HG02623 (cell line): ENCODE measurements at regions not wholly inside any gene's neighbourhood (a gene's known extent, or its start where the extent isn't known, plus 50 kb on each side); places are given as distances from the start of the nearest gene placed in this dataset.

ENCODE experiments used
- ATAC-seq: cut with Tn5 transposase; IDR thresholded peaks from one replicate; pipeline ENCODE4 v1.9.1; 2021; ENCODE audit warnings: moderate library complexity; ENCODE audit not compliant: unreplicated experiment

GRCh38 chr5:6806668-6807067, 93.4 kb downstream of the TENT4A start:
- ATAC-seq = no peak

- no peak for ATAC-seq
These were observed 95.2 kb downstream of the TENT4A start for GRCh38 chr5:6808462-6808861.

- ATAC-seq = no peak
These were observed 97.6 kb downstream of the TENT4A start for GRCh38 chr5:6810641-6811405.

GRCh38 chr5:6812091-6812490, 98.9 kb downstream of the TENT4A start:
- ATAC-seq = no peak

GRCh38 chr5:6812800-6813731, 99.8 kb downstream of the TENT4A start:
- ATAC-seq = no peak

GRCh38 chr5:6814816-6815215, 101.6 kb downstream of the TENT4A start:
- ATAC-seq = no peak

- ATAC-seq = no peak
These were observed 105.6 kb downstream of the TENT4A start for GRCh38 chr5:6818594-6819511.

- no peak for ATAC-seq
These were observed 106.3 kb downstream of the TENT4A start for GRCh38 chr5:6819521-6819920.

- no peak for ATAC-seq
These were observed 107.7 kb downstream of the TENT4A start for GRCh38 chr5:6820851-6821479.

- ATAC-seq = no peak
These were observed 108.8 kb downstream of the TENT4A start for GRCh38 chr5:6822068-6822467.

GRCh38 chr5:6822556-6823343, 109.5 kb downstream of the TENT4A start:
- ATAC-seq = no peak

GRCh38 chr5:6823996-6824395, 110.8 kb downstream of the TENT4A start:
- no peak for ATAC-seq

- no peak for ATAC-seq
These were observed 112.5 kb downstream of the TENT4A start for GRCh38 chr5:6825678-6826244.

GRCh38 chr5:6826756-6827155, 113.5 kb downstream of the TENT4A start:
- ATAC-seq = no peak

GRCh38 chr5:6827526-6828219, 114.4 kb downstream of the TENT4A start:
- ATAC-seq = peak; percentile 77

GRCh38 chr5:6829150-6829784, 116.0 kb downstream of the TENT4A start:
- ATAC-seq = peak; percentile 71

GRCh38 chr5:6830643-6831239, 117.5 kb downstream of the TENT4A start:
- ATAC-seq = no peak
